Stimulated activated CD8-positive, alpha-beta memory T cell treated with anti-CD3 and anti-CD28 coated beads, Interleukin-4, amount 100 ng/mL, for 48 hours (primary cell): ENCODE measurements at regions not wholly inside any gene's neighbourhood (a gene's known extent, or its start where the extent isn't known, plus 50 kb on each side); places are given as distances from the start of the nearest gene placed in this dataset.
"Not testable (repeated sequence)": the region's sequence is repeated elsewhere in the genome, so short reads cannot be mapped to it uniquely, and the experiment has no call there.

Experiments
- DNase-seq: peaks from one replicate; pipeline ENCODE4 v3.0.0-alpha.2; 2020

DNA sequence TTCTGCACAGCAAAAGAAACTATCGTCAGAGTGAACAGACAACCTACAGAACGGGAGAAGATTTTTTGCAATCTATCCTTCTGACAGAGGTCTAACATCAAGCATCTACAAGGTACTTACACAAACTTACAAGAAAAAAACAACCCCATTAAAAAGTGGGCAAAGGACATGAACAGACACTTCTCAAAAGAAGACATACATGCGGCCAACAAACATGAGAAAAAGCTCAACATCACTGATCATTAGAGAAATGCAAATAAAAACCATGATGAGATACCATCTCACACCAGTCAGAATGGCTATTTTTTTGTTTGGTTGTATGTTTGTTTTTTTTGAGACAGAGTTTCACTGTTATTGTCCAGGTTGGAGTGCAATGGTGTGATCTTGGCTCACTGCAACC is 131.5 kb upstream of the MED13 start:
- DNase-seq = not testable (repeated sequence)

DNA sequence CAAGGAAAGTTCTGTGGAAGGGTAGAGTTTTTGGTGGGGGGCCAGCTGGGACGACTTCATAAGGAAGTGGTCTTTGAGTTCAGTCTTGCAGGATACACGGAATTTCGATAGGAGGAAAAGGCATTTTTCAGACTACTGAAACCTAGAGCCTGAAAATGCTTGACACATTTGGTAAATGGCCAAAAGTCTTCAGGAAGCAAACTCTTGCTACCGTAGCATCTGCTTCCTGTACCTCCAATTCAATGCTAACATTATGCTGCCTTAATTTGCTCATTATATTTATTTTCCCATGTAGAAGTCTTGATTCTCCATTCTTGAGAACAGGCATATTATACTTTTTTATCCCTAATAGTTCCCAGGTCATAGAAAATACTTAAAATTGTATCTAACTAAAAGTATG is 129.3 kb upstream of the MED13 start:
- no peak for DNase-seq

DNA sequence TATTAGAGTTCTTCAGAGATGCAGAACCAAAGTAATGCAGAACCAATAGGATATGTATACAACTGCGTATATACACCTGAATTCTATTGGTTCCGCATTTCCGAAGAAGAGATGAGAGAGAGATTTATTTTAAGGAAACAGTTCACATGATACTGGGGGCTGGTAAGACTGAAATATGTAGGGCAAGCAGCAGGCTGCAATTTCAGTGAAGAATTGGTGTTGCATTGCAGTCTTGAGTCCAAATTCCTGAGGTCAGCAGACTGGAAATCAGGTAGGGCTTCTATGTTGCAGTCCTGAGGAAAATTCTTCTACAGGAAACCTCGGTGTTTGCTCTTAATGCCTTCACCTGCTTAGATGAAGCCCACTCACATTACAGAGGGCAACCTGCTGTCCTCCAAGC is 128.2 kb upstream of the MED13 start:
- DNase-seq = no peak

DNA sequence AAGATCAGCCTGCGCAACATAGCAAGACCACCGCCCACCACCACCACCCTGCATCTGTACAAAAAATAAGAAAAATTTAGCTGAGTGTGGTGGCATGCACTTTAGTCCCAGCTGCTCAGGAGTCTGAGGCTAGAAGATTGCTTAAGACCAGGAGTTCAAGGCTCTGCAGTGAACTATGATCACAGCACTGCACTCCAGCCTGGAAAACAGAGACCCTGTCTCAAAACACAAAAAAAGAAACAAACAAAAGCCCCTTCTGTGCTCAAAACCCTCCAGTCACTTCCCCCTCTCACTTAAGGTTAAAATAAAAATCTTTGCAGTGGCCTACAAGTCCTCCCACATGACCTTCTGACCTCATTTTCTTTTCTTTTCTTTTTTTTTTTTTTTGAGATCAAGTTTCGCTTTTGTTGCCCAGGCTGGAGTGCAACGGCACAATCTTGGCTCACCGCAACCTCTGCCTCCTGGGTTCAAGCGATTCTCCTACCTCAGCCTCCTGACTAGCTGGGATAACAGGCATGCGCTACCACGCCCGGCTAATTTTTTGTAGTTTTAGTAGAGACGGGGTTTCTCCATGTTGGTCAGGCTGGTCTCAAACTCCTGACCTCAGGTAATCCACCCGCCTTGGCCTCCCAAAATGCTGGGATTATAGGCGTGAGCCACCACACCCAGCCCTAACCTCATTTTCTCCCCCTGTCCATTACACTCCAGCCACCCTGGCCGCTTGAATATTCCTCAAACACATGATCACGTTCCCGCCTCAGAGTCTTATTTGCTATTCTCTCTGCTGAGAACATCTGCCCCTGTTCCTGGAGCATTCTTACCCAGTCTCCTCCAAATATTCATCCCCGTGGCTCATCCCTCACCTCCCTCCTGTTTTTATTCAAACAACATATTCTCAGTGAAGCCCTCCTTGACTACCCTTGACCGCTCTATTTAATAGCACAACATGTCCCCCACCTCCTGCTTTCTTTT is 126.6 kb upstream of the MED13 start:
- DNase-seq = no peak

DNA sequence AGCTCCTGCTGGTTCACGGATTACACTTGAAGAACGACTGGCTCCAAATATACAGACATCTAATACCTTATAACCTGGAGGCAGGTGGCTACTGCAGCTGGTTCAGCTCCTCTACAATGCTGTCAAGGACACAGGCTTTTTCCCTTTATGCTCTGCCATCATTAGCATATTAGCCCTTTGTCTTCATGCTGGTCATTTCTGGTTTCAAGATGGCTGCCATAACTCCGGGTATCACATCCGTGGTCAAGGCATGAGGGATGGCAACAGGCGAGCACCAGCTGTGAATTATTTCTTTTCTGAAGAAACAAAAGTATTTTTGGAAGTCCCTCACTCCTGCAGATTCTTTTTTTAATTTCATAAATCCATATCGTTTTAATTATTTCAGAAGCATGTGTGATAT is 124.3 kb upstream of the MED13 start:
- DNase-seq = no peak

DNA sequence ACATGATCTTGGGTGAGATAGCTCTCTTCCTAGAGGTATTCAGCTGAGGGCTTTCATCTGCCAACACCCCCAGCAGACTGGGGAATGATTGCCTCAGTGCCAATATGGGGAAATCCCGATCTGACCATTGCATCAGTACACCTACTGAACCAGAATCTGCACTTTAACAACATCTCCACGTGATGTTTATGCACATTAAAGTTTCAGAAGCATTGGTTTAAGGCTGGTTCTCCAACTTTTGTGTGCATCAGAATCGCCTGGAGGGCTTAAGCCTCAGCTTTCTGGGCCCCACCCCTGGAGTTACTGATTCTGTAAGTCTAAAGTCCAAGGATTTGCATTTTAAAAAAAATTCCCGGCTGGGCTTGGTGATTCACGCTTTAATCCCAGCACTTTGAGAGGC is 123.6 kb upstream of the MED13 start:
- DNase-seq = no peak

DNA sequence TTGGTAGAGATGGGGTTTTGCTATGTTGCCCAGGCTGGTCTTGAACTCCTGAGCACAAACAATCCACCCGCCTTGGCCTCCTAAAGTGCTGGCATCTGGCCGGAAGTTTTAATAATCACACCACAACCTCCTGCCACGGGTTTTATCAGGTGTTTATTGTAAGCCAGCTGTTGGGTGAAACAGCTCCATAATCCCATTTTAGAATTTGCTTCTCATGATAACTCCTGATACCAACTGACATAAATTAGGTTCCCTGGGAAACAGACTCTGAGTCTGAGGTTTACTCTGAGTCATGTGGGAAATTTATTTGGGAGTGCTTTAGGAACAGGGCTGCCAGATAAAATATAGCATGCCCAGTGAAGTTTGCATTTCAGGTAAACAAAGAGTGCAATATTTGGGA is 122.6 kb upstream of the MED13 start:
- DNase-seq = no peak

DNA sequence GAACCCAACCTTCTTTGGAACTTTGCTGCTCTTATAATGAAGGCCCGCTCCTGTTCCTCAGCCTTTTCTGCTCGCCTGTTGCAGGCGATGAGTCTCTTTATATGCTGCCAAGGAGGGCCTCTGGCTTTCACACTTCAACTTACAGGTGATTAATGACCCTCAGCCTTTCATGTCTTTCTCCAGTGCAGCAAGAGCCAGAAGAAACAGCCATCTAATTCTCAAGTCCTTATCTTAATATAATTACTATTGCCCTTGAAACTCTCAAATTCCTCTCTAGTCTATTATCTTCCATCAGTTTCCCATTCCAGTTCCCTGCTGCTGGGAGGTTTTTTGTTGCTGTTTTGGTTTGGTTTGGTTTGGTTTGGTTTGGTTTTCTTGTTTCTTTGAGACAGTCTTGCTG is 121.8 kb upstream of the MED13 start:
- DNase-seq = no peak

DNA sequence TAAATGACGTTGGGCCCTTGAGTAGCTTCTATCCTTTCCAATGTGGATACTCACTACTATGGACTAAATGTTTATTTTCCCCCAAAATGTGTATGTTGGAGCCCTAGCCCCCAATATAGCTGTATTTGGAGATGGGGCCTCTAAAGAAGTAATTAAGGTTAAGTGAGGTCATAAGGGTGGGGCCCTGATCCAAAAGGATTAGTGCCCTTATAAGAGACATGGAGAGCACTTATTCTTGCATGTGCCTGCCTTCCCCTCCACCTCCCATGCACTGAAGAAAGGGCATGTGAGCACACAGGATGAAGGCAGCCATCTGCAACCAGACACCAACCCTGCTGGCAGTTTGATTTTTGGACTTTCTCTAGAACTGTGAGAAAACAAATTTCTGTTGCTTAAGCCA is 115.7 kb upstream of the MED13 start:
- no peak for DNase-seq

DNA sequence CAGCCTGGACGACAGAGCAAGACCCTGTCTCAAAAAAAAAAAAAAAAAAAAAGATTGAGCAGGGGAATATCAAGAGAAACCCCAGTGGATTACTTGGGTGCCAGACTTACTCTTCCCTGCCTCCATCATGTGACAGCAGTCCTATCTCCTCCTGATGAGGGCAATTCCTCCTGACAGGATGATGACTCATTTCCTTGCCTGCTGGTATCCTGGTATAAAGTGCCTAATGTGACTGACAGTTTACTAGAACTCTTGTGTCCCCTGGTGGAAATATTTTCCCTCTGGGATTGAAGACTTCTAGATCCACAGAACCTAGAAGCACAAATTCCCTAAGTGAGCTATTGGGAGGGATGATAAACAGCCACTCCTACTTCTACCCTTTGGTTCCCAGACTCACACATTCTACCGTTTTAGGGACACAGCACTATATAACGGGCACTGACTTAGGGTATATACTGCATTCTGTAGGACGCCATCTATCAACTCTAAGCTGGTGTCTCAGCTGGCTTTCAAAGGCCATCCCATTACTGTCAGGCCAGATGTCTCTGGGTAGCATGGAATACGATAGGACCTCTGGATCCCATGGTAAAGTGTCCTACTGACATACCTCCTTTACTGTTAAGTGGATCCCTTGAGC is 114.6 kb upstream of the MED13 start:
- DNase-seq = no peak

DNA sequence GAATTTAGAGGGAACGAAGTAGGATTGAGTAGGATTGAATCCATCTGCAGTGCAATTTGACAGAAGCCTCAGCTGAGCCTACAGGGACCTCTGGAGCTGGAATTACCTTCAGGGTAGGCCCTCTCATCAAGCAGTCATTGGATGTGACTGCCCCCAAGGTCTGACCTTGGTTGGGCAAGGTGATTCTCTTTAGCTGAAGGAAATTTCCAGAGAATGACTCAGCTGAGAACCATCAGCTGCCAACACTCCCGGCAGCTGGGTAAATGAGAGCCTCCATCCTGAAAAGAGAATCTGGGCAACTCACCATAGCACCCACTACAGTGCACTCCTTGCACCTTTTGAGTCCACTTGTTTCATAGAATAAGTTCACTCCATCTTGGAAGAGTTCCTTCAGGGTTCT is 113.5 kb upstream of the MED13 start:
- no peak for DNase-seq

DNA sequence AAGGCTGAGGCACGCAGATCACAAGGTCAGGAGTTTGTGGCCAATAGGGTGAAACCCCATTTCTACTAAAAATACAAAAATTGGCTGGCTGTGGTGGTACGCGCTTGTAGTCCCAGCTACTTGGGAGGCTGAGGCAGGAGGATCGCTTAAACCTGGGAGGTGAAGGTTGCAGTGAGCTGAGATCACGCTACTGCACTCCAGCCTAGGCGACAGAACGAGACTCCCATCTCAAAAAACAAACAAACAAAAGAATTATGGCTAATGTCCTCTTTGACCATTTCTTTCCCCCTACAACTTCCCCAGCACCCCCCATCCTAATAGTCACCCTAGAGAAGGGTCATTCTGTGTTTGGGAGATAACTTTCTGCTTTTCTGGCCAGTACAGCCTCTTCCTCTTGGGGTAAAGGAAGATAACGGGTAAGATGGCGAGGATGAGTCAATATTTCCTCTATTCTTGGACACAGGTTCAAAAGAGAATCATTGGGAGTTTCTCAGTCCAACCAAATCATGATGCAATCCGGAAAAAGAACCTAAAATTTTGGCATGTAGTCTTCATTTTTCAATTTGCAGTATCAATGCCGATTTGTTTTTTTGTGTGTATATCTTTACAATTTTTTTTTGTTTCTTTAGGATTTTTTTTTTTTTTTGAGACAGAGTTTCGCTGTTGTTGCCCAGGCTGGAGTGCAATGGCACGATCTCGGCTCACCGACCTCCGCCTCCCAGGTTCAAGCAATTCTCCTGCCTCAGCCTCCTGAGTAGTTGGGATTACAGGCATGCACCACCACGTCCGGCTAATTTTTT is 107.6 kb upstream of the MED13 start:
- no peak for DNase-seq

DNA sequence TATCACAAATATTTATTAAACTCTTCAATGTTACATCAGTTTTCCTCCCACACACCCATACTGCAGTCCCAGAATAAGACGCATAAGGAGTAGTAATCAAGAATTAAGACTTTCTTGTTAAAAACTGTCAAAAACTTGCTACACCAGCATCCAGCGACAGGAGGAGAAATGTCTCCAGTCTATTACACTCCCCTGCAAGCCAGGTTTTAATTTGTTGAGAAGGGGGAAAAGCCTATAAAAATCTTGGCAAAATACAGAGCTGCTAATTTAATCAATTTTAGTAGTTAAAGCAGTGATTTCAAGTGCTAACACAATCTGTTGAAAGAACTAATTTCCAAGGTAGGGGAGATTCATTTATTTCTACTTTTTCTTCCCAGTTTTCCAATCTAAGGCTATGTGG is 102.0 kb upstream of the MED13 start:
- no peak for DNase-seq

DNA sequence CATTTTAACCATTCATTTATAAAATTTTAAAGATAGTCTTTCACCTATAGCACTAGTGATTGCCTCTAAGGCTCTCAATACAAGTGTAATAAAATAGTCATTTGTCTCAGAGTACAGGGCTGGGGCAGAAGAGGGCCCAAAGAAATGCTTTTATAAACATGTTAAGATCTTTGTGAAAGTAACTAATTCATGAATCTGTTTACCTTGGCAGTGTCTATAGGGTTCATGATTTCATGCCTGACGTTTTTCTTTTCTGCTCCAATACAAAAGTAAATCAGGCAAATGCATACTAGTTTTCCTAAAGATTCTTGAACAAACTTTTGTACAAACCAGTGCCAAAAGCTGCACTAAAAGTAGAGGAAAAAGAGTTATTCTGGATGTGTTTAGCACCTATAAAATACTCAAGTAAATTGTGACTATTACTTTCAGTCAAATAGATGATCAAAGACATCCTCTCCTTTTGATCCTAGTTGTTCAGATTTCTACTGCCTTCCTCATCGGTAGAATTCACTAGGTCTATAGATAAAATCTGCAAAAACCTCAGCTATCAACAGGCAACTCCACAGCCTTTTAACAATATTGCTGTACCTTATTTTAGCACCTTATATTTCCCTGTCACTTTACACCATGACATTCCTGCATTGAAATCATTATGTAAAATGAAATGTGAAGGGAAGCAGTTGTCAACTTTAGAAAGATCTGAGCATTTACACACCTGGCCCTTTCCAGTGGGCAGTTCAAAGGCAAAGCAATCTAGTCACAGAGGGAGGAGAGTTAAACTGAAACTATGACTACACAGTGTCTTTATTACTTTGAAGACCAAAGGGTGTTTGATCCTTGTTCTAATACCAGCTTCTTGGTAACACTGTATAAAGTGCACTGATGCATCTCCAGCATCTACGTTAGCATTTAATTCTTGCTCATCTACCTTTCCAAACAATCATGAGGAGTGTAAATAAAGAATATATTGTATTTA is 100.0 kb upstream of the MED13 start:
- no peak for DNase-seq

DNA sequence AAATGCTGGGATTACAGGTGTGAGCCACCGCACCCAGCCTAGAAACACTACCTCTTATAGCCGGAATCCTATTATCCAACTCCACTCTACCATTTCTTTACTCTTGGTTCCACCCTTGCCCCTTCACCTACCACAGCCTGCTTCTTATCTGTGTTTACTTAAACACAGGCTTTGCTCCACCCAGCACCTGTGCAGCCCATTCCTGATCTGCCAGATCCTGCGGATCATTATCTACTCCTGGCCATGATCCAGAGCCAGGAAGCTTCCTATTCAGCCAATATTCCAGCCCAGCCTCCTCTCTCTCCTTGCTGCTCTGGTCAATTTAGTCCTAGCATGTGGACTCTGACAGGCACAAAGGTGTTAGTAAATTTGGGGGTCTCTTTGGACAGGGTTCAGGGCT is 98.8 kb upstream of the MED13 start:
- DNase-seq = no peak

DNA sequence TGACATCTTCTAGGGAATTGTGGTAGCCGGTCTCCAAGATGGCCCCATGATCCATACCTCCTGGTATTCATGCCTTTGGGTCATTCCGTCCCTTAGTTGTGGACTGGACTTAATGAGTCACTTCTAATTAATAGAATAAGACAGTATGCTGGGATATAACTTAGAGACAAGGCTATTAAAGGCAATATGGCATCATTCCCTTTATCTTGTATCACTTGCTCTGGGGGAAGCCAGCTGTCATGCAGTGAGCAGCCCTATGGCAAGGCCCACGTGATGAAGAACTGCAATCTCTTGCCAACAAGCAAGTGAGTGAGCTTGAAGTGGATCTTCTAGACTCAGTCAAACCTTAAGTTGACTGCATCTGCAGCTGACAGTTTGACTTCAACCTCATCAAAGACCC is 97.8 kb upstream of the MED13 start:
- no peak for DNase-seq

DNA sequence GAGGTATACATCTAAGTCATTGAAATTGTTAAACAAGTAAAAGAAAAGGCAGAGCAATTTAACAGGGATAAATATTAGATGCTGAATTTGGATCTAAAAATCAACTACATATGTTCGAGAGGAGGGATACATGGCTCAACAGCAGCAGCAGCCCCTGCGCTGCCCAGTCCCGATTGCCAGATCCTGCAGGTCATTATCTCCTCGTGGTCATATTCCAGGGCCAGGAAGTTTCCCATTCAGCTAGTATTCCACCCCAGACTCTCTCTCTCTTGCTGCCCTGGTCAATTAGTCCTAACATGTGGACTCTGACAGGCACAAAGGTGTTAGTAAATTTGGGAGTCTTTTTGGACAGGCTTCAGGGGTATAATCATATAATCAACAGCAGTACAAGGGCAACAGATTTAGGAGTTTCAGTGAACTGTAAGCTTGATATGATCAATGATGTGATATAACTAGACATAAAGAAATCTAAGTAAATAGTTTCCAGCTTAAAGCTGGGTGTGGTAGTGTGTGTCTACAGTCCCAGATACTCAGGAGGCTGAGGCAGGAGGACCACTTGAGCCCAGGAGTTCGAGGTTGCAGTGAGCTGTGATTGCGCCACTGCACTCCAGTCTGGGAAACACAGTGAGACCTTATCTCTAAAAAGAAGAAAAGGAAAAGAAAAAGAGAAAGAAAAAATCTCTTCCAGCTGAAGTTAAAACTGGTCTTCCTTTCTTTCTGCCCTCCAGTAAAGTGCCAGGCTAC is 96.5 kb upstream of the MED13 start:
- DNase-seq = no peak

DNA sequence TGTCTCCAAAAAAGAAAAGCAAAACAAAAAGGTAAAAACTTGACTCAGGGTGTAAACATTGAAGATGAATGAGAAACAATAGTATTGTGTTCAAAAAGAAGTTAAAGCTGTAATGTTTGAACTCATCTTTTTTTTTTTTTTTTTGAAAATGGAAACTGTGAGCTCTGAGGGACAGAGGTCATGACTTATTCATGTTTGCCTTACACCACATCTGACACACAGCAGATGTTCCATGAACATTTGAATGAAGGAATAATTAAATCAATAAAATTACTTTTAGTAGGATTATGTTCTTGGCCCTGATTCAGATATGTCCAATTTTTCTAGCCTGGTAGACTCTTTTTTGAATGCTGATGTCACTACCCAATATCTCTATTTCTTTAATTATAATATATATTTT is 95.7 kb upstream of the MED13 start:
- no peak for DNase-seq

DNA sequence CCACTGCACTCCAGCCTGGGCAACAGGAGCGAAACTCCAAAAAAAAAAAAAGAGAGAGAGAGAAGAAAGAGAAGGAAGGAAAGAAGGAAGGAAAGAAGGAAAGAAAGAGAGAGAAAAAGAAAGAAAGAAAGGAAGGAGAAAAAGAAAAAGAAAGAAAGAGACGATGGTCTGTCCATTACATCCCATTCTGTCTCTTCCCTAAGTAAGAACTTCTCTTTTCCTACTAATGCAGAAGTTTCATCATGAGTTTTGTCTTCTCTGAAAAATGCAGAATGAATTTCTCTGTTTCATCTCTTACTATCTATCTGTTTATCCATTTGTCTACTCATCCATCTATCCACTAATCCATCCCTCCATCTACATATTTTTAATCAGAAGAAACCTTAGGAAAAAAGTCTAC is 94.9 kb upstream of the MED13 start:
- DNase-seq = no peak

DNA sequence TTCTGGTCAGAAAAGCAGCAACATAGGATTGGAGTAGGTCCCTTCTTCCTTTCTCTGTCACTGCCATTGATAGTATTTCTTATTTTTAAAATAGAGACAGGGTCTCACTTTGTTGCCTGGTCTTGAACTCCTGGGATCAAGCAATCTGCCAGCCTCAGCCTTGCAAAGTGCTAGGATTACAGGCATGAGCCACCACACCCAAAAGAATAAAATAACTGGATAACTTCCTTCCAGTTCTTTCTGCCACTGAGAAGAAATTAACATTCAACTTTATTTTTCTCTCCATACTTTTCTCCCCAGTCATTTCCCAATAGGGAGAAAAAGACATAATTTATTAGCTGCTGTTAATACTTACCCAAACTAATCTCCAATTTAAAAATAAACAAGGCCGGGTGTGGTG is 91.9 kb upstream of the MED13 start:
- no peak for DNase-seq

DNA sequence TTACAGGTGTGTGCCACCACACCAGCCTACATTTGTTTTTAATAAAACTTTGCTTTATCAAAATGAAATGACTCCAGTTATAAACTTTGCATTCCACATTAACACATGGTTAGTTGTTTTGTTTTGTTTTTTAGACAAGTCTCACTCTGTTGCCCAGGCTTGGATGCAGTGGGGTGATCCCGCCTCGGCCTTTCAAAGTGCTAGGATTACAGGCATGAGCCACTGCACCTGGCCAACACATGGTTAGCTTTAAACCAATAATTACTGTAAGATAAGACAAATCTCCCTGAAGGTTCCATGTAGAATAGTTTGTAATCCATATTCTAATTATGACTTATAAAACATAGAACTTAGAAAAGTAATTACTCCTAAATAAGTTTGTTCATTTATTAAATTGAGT is 89.8 kb upstream of the MED13 start:
- no peak for DNase-seq

DNA sequence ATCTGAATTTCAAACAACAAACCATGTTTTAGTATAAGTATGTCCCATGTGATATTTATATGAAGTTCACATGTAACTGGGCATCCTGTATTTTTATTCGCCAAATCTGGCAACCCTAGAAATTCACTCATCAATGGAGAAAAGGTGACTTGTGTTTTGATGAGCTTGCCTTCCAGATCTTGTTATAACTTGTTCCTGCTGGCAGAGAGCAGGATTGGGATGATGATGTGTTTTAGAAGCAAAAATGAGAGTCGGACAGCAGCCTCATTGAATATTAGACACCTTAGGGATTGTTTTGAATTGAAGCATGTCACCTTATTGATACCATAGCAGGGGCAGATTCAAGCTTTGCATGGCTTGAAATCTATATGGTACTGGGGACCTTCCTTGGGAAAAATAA is 85.4 kb upstream of the MED13 start:
- DNase-seq = no peak
